ENCODE measurements at regions not wholly inside any gene's neighbourhood (a gene's known extent, or its start where the extent isn't known, plus 50 kb on each side); places are given as distances from the start of the nearest gene placed in this dataset.

DNA sequence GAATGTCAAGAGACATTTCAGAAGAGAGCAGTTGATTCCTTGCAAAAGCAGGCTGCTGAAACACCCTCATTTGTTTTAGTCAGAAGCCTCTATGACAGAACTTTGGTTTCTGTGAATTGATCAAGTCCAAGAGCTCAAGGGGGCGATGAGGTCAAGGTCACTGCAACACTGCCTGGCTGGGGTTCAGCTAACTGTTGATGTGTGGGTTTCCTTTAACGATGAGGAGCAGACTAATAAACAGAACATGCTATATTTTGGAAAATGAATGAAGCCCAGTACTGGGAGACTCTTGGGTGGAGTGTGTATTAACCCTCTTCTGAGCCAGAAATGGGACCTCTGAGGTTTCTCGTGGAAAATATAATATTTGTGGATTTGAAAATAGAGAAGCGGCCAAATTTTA lies 109.3 kb downstream of the ZC3H11B start:
- Histone ChIP-seq H3K4me3 (no peak overlapping the region), H3K27me3 (no peaks in the 10 kb centered on the region), H3K9me3 (no peaks in the 10 kb centered on the region), H3K36me3 (no peaks in the 10 kb centered on the region), H3K27ac (no peak overlapping the region), H3K4me1 (no peaks in the 10 kb centered on the region)
- intact Hi-C loops (cut with DNase I) = no loop called here
- TF ChIP-seq, protein P1, sequence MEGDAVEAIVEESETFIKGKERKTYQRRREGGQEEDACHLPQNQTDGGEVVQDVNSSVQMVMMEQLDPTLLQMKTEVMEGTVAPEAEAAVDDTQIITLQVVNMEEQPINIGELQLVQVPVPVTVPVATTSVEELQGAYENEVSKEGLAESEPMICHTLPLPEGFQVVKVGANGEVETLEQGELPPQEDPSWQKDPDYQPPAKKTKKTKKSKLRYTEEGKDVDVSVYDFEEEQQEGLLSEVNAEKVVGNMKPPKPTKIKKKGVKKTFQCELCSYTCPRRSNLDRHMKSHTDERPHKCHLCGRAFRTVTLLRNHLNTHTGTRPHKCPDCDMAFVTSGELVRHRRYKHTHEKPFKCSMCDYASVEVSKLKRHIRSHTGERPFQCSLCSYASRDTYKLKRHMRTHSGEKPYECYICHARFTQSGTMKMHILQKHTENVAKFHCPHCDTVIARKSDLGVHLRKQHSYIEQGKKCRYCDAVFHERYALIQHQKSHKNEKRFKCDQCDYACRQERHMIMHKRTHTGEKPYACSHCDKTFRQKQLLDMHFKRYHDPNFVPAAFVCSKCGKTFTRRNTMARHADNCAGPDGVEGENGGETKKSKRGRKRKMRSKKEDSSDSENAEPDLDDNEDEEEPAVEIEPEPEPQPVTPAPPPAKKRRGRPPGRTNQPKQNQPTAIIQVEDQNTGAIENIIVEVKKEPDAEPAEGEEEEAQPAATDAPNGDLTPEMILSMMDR (IDR thresholded peaks at IDR 0.05) = no peak
- TF ChIP-seq POLR2A (IDR thresholded peaks at IDR 0.05) = no peak
- DNase-seq (no peak), ATAC-seq (no peak)
- WGBS (ENCODE audit: insufficient coverage, low coverage, low lambda C conversion rate, missing lambda C conversion rate) = 64% methylated on average over 4 of the region's 4 CpGs

DNA sequence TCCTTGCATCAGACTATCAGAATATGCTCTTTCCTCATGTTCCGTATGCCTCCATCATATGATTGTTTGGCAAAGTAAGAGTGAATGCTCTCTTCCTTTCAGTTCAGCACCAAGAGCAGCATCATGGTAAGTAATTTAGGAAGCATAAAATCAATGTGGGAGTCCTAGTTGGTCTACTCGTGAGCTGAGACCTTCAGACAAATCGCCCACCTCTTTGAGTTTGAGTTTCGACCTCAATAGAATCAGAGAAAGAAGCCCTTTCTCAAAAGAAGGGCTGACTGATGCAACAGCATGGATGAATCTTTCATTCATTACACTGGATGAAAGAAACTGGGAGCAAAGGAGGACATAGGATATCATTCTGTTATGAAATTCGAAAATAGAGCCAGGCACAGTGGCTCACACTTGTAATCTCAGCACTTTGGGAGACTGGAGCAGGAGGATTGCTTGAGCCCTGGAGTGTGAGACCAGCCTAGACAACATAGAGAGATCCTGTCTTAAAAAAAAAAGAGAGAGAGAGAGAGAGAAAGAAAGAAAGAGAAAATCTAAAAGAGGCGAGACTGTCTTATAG lies 112.5 kb downstream of the ZC3H11B start:
- DNase-seq (no peak), ATAC-seq (no peak)
- H3K27ac ChIP-seq = no peak overlapping the region
- WGBS (ENCODE audit: insufficient coverage, low coverage, low lambda C conversion rate, missing lambda C conversion rate) = 70% methylated on average over 6 of the region's 6 CpGs
- no peaks in the 10 kb centered on the region for H3K9me3 ChIP-seq
- H3K27me3 ChIP-seq = no peaks in the 10 kb centered on the region
- no peaks in the 10 kb centered on the region for H3K36me3 ChIP-seq
- TF ChIP-seq, protein P1 (IDR thresholded peaks at IDR 0.05) = no peak
- TF ChIP-seq POLR2A (IDR thresholded peaks at IDR 0.05) = no peak
- no peaks in the 10 kb centered on the region for H3K4me1 ChIP-seq
- H3K4me3 ChIP-seq = no peak overlapping the region
- intact Hi-C loops (cut with DNase I) = no loop called here

DNA sequence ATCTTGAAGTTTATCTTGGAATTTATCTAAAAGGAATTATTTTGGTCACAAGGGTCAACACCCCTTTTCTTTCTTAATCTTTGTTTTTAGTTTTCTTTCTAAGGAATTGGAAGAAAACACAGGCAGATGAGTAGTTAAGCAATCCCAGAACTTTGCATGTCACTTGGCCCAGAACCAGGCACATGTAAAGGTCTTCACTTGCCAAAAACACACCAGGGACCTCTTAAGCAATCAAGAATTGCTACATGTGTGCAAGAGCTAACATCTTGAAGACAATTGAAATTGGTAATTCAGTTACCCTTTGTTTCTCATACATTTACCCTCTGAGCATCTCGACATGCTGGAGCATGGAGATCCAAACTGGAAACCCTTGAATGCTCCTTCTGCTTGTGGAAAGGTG lies 114.2 kb downstream of the ZC3H11B start:
- Histone ChIP-seq H3K36me3 (no peaks in the 10 kb centered on the region), H3K27ac (no peak overlapping the region), H3K27me3 (no peaks in the 10 kb centered on the region), H3K9me3 (no peaks in the 10 kb centered on the region), H3K4me3 (no peak overlapping the region), H3K4me1 (no peaks in the 10 kb centered on the region)
- intact Hi-C loops (cut with DNase I) = no loop called here
- DNase-seq = no peak
- TF ChIP-seq, protein P1 (IDR thresholded peaks at IDR 0.05) = no peak
- peak in 1 of 4 donors; percentile 22 for ATAC-seq
- WGBS (ENCODE audit: insufficient coverage, low coverage, low lambda C conversion rate, missing lambda C conversion rate) = 80% methylated on average over 1 of the region's 1 CpG

DNA sequence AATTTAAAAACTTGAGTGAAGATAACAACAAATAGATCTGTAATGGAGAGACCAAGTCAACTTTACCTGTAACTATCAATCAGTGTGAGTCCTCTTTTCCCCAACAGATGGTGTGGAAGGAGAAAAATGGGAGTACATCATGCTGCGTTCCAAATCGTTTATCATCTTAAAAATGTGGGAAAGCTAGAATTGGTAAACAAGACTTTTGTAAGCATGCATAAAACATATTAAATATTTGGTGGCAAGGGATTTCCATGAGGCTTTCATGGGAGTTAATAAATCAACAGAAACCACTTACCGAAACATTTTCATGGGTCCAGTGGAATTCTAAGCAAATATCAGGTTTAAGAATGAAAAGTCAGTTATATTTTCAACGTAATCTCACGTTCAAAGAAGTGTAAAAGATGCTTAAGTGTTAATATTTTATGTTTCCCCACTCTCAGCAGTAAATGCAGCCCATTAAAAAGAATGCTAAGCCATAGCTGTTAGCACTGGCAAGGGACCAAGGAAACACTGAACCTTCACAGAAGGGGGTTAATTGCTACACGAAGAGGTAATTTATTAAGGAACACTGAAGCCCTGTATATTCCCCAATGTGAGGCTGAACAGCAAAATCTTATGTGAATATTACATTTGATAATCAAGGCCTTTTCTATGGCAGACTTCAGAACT lies 117.0 kb downstream of the ZC3H11B start:
- TF ChIP-seq, protein P1 (IDR thresholded peaks at IDR 0.05) = no peak
- no peak for TF ChIP-seq POLR2A (IDR thresholded peaks at IDR 0.05)
- DNase-seq = no peak
- intact Hi-C loops (cut with DNase I) = no loop called here
- Histone ChIP-seq H3K27ac (no peak overlapping the region), H3K4me1 (no peaks in the 10 kb centered on the region), H3K36me3 (no peaks in the 10 kb centered on the region), H3K4me3 (no peak overlapping the region), H3K27me3 (no peaks in the 10 kb centered on the region), H3K9me3 (no peaks in the 10 kb centered on the region)
- WGBS (ENCODE audit: insufficient coverage, low coverage, low lambda C conversion rate, missing lambda C conversion rate) = 71% methylated on average over 6 of the region's 6 CpGs
- no peak for ATAC-seq
